Naive thymus-derived CD4-positive, alpha-beta T cell (primary cell): ENCODE measurements at regions not wholly inside any gene's neighbourhood (a gene's known extent, or its start where the extent isn't known, plus 50 kb on each side); places are given as distances from the start of the nearest gene placed in this dataset.

Source experiments
- ATAC-seq: fragments of 150-1000 bp; cut with Tn5 transposase; 2 replicates; pipeline ENCODE4 v1.10.0; 2021; ENCODE audit warnings: mild to moderate bottlenecking, moderate library complexity
- CTCF ChIA-PET: fragments of 350-600 bp; sonication (Branson Sonifier 250); formaldehyde crosslinking; loops from one replicate; lab custom pipeline; 2021; ENCODE audit warnings: antibody characterized with exemption; lab: Charles Lee
- POLR2A ChIA-PET: fragments of 350-600 bp; sonication (Branson Sonifier 250); formaldehyde crosslinking; loops from one replicate; lab custom pipeline; 2021; ENCODE audit warnings: antibody characterized with exemption, inconsistent platforms; lab: Charles Lee
- DNase-seq, 9 donors: peaks; one replicate each; pipeline versions ENCODE4 v3.0.0 to v3.0.0-alpha.2; 2020 to 2022; ENCODE audit warnings: mixed read lengths in 1 of 9
- H3K27ac ChIP-seq: one replicate; pipeline ENCODE4 v1.7.0; 2013; ENCODE audit warnings: mild to moderate bottlenecking, low read depth, low read length, moderate library complexity
- H3K27me3 ChIP-seq, 2 donors: one replicate each; pipeline ENCODE4 v1.7.0; 2013; ENCODE audit warnings: low read length in 2 of 2, mild to moderate bottlenecking in 2 of 2, moderate library complexity in 2 of 2; ENCODE audit not compliant: control insufficient read depth in 2 of 2, insufficient read depth in 2 of 2
- H3K36me3 ChIP-seq, 3 experiments: 1 replicate in 2 of 3; 2 replicates in 1 of 3; pipeline ENCODE4 v1.7.0; 2013; ENCODE audit warnings: low read length in 3 of 3, mild to moderate bottlenecking in 3 of 3, moderate library complexity in 1 of 3; ENCODE audit not compliant: insufficient read depth in 3 of 3, control insufficient read depth in 2 of 3
- H3K4me1 ChIP-seq, 2 donors: one replicate each; pipeline ENCODE4 v1.7.0; 2013; ENCODE audit warnings: low read length in 2 of 2, mild to moderate bottlenecking in 2 of 2, moderate library complexity in 1 of 2; ENCODE audit not compliant: control insufficient read depth in 2 of 2, insufficient read depth in 2 of 2
- H3K4me3 ChIP-seq: 2 replicates; pipeline ENCODE4 v1.7.0; 2013; ENCODE audit warnings: mild to moderate bottlenecking, low read length
- H3K9me3 ChIP-seq, 3 experiments: 1 replicate in 2 of 3; 2 replicates in 1 of 3; pipeline ENCODE4 v1.7.0; 2013; ENCODE audit warnings: low read length in 3 of 3; ENCODE audit not compliant: control insufficient read depth in 2 of 3
- H3K27ac Mint-ChIP-seq, 9 donors: one replicate each; pipeline ENCODE4 v1.8.0; 2020 to 2022; ENCODE audit warnings: mixed read lengths in 9 of 9, mild to moderate bottlenecking in 8 of 9, moderate library complexity in 5 of 9, inconsistent platforms in 2 of 9
- H3K27me3 Mint-ChIP-seq, 5 donors: one replicate each; pipeline ENCODE4 v1.8.0; 2021 to 2022; ENCODE audit warnings: mixed read lengths in 5 of 5, mild to moderate bottlenecking in 1 of 5
- H3K36me3 Mint-ChIP-seq, 5 donors: one replicate each; pipeline ENCODE4 v1.8.0; 2020 to 2022; ENCODE audit warnings: mixed read lengths in 5 of 5, mild to moderate bottlenecking in 3 of 5, inconsistent platforms in 1 of 5
- H3K4me1 Mint-ChIP-seq, 7 donors: one replicate each; pipeline ENCODE4 v1.8.0; 2020 to 2022; ENCODE audit warnings: mixed read lengths in 7 of 7, mild to moderate bottlenecking in 3 of 7, inconsistent platforms in 1 of 7
- H3K4me3 Mint-ChIP-seq, 10 donors: one replicate each; pipeline ENCODE4 v1.8.0; 2020 to 2022; ENCODE audit warnings: mild to moderate bottlenecking in 10 of 10, mixed read lengths in 10 of 10, moderate library complexity in 6 of 10, inconsistent platforms in 2 of 10
- H3K9me3 Mint-ChIP-seq, 11 donors: one replicate each; pipeline ENCODE4 v1.8.0; 2020 to 2022; ENCODE audit warnings: mixed read lengths in 11 of 11, mild to moderate bottlenecking in 4 of 11, inconsistent platforms in 1 of 11, moderate library complexity in 1 of 11
- intact Hi-C, 2 donors: fragments of 100-400 bp; cut with micrococcal nuclease; formaldehyde crosslinking; loops; one replicate each; pipeline ENCODE4 v1.15.1; 2023

- Mint-ChIP-seq H3K36me3 (peaks cover 9 to 40% (median 23%) of the 10 kb centered on the region in 5 donors), H3K4me1 (peaks cover 0 to 14% (median 2%) of the 10 kb centered on the region in 7 donors), H3K27me3 (peaks cover 0 to 2% (median 0%) of the 10 kb centered on the region in 5 donors), H3K4me3 (no peak overlapping the region), H3K9me3 (peaks cover 6 to 57% (median 34%) of the 10 kb centered on the region in 11 donors), H3K27ac (no peak overlapping the region)
- Histone ChIP-seq H3K27ac (no peak overlapping the region), H3K27me3 (no peaks in the 10 kb centered on the region), H3K4me1 (no peaks in the 10 kb centered on the region), H3K36me3 (no peaks in the 10 kb centered on the region), H3K9me3 (peaks cover 0 to 7% (median 0%) of the 10 kb centered on the region in 3 experiments), H3K4me3 (no peak overlapping the region)
- intact Hi-C loops, result no loop called here
- ChIA-PET POLR2A (no interaction called here), CTCF (interaction anchor here (0.7 kb wide), 1 partner anchor 12 kb away, joined by 3 read pairs; no protein-coding TSS in a partner anchor)
- ATAC-seq, result no peak
- no peak for DNase-seq
Measured at GRCh38 chr3:67765575-67765974, 111.2 kb upstream of the SUCLG2 start.

GRCh38 chr3:67745296-67745695 lies 90.9 kb upstream of the SUCLG2 start:
- Histone ChIP-seq H3K27me3 (no peaks in the 10 kb centered on the region), H3K36me3 (no peaks in the 10 kb centered on the region), H3K4me3 (no peak overlapping the region), H3K9me3 (peaks cover 0 to 4% (median 0%) of the 10 kb centered on the region in 3 experiments), H3K27ac (no peak overlapping the region), H3K4me1 (peaks cover 0 to 15% of the 10 kb centered on the region in 2 donors)
- Mint-ChIP-seq H3K4me3 (peak overlapping the region in 3 of 10 donors; percentile 5 to 23 (median 9)), H3K27me3 (no peaks in the 10 kb centered on the region), H3K4me1 (peaks cover 0 to 57% (median 48%) of the 10 kb centered on the region in 7 donors), H3K9me3 (peaks cover 0 to 38% (median 18%) of the 10 kb centered on the region in 11 donors), H3K36me3 (peaks cover 14 to 41% (median 26%) of the 10 kb centered on the region in 5 donors), H3K27ac (peak overlapping the region in 3 of 9 donors; percentile 10 to 46 (median 25))
- ChIA-PET CTCF (interaction anchor here (0.7 kb wide), 2 partner anchors 23 to 62 kb away, joined by 3 to 7 read pairs; no protein-coding TSS in a partner anchor), POLR2A (interaction anchor here (0.7 to 4.0 kb wide), 2 partner anchors 7 to 74 kb away, joined by 5 to 22 read pairs; no protein-coding TSS in a partner anchor)
- ATAC-seq (no peak), DNase-seq (no peak)
- intact Hi-C loops, result loop anchor here in 1 of 2 donors (1.0 kb wide), 1 partner anchor 8 kb away; no protein-coding TSS in a partner anchor

GRCh38 chr3:67744699-67745098 lies 90.3 kb upstream of the SUCLG2 start:
- peak overlapping the region in 4 of 10 donors; percentile 5 to 27 (median 7) for H3K4me3 Mint-ChIP-seq
- intact Hi-C loops, result loop anchor here in 1 of 2 donors (1.0 kb wide), 1 partner anchor 7 kb away; no protein-coding TSS in a partner anchor
- CTCF ChIA-PET, result interaction anchor here (0.7 kb wide), 1 partner anchor 22 kb away, joined by 3 read pairs; no protein-coding TSS in a partner anchor

GRCh38 chr3:67739851-67740250 lies 85.4 kb upstream of the SUCLG2 start:
- no peak for DNase-seq
- Histone ChIP-seq H3K36me3 (no peaks in the 10 kb centered on the region), H3K9me3 (peaks cover 0 to 4% (median 0%) of the 10 kb centered on the region in 3 experiments), H3K27ac (peak overlapping the region; percentile 62), H3K4me1 (peaks cover 6 to 63% of the 10 kb centered on the region in 2 donors), H3K27me3 (no peaks in the 10 kb centered on the region), H3K4me3 (no peak overlapping the region)
- Mint-ChIP-seq H3K36me3 (peaks cover 9 to 42% (median 21%) of the 10 kb centered on the region in 5 donors), H3K9me3 (peaks cover 0 to 51% (median 19%) of the 10 kb centered on the region in 11 donors), H3K27ac (peak overlapping the region in 8 of 9 donors; percentile 79 to 98 (median 95)), H3K4me3 (peak overlapping the region in 7 of 10 donors; percentile 4 to 72 (median 32)), H3K4me1 (peaks cover 15 to 95% (median 90%) of the 10 kb centered on the region in 7 donors), H3K27me3 (no peaks in the 10 kb centered on the region)
- CTCF ChIA-PET, result interaction anchor here (3.4 kb wide), 1 partner anchor 84 kb away, joined by 14 read pairs; the partner anchor contains the start of gene SUCLG2
- no peak for ATAC-seq
- intact Hi-C loops, result loop anchor here in 1 of 2 donors (2.0 to 10.0 kb wide), 4 partner anchors 55 to 315 kb away; no protein-coding TSS in a partner anchor
- POLR2A ChIA-PET, result interaction anchor here (0.6 to 3.8 kb wide), 3 partner anchors 7 to 119 kb away, joined by 3 to 22 read pairs (median 3); partner anchors contain the start of gene SUCLG2

More at GRCh38 chr3:67744699-67745098, 90.3 kb upstream of the SUCLG2 start:
- Histone ChIP-seq H3K27me3 (no peaks in the 10 kb centered on the region), H3K27ac (no peak overlapping the region), H3K36me3 (no peaks in the 10 kb centered on the region), H3K4me1 (peaks cover 0 to 21% of the 10 kb centered on the region in 2 donors), H3K9me3 (peaks cover 0 to 4% (median 0%) of the 10 kb centered on the region in 3 experiments), H3K4me3 (no peak overlapping the region)
- Mint-ChIP-seq H3K4me1 (peaks cover 0 to 63% (median 54%) of the 10 kb centered on the region in 7 donors), H3K27me3 (no peaks in the 10 kb centered on the region), H3K36me3 (peaks cover 14 to 37% (median 22%) of the 10 kb centered on the region in 5 donors), H3K27ac (peak overlapping the region in 2 of 9 donors; percentile 10 to 47), H3K9me3 (peaks cover 0 to 35% (median 18%) of the 10 kb centered on the region in 11 donors)
- POLR2A ChIA-PET, result interaction anchor here (0.7 kb wide), 1 partner anchor 74 kb away, joined by 5 read pairs; no protein-coding TSS in a partner anchor
- ATAC-seq (no peak), DNase-seq (no peak)

GRCh38 chr3:67737906-67738865 lies 83.8 kb upstream of the SUCLG2 start:
- H3K36me3 ChIP-seq, result no peaks in the 10 kb centered on the region
- Mint-ChIP-seq H3K4me3 (peak overlapping the region; percentile 19 to 85 (median 75)), H3K27me3 (no peaks in the 10 kb centered on the region), H3K4me1 (peaks cover 15 to 93% (median 85%) of the 10 kb centered on the region in 7 donors), H3K27ac (peak overlapping the region; percentile 53 to 98 (median 95)), H3K9me3 (peaks cover 2 to 57% (median 24%) of the 10 kb centered on the region in 11 donors), H3K36me3 (peaks cover 10 to 45% (median 24%) of the 10 kb centered on the region in 5 donors)
- DNase-seq, result peak in 7 of 9 donors; percentile 10 to 60 (median 48)
- H3K4me3 ChIP-seq, result peak overlapping the region; percentile 28
- peaks cover 6 to 63% of the 10 kb centered on the region in 2 donors for H3K4me1 ChIP-seq
- H3K27me3 ChIP-seq, result no peaks in the 10 kb centered on the region
- ChIA-PET CTCF (interaction anchor here (0.7 to 3.4 kb wide), 8 partner anchors 52 to 1140 kb away, joined by 3 to 14 read pairs (median 4); partner anchors contain the start of gene SUCLG2), POLR2A (interaction anchor here (0.6 to 5.1 kb wide), 13 partner anchors 9 to 1346 kb away, joined by 3 to 59 read pairs (median 4); partner anchors contain the start of genes ARL6IP5 and SUCLG2)
- peaks cover 0 to 4% (median 0%) of the 10 kb centered on the region in 3 experiments for H3K9me3 ChIP-seq
- intact Hi-C loops, result loop anchor here in 1 of 2 donors (1.0 to 10.0 kb wide), 6 partner anchors 7 to 317 kb away; no protein-coding TSS in a partner anchor
- peak; percentile 81 for ATAC-seq
- peak overlapping the region; percentile 62 for H3K27ac ChIP-seq
